ENCODE measurements at regions not wholly inside any gene's neighbourhood (a gene's known extent, or its start where the extent isn't known, plus 50 kb on each side); places are given as distances from the start of the nearest gene placed in this dataset.

GRCh38 chr5:28602429-28602828 is 1564.0 kb upstream of the CDH9 start:
- TF ChIP-seq GATA2 (IDR thresholded peaks at IDR 0.05; ENCODE audit: low read depth, low read length) (no peak), GATA3 (IDR thresholded peaks at IDR 0.05; ENCODE audit: low read depth, low read length) (no peak)
